NCI-H146 (cell line): ENCODE measurements at regions not wholly inside any gene's neighbourhood (a gene's known extent, or its start where the extent isn't known, plus 50 kb on each side); places are given as distances from the start of the nearest gene placed in this dataset.
A peak's percentile ranks its signal among the peaks of the same experiment; 100 is the strongest.

Source experiments
- DNase-seq: peaks from one replicate; lab custom pipeline; 2025; lab: John Stamatoyannopoulos, UW

- DNase-seq, result no peak
These were observed 1492.1 kb downstream of the MRPL39 start for GRCh38 chr21:24115141-24115540.

DNA sequence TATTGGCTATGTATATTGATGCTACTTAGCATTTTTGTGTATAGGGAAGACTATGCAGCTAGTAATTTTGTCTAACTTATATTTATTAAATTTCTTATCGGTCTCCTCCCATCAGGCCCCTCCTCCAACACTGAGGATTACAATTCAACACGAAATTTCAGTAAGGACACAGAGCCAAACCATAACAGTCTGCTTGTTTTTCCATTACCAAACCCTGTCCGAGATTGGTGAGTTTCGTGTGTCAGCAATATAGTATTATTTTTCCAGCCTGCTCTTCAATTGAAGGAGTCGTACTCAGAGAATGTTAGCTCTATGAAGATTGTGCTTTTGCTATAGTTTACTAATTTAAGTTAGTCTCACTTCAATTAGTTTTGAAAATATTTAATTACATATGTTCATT lies 1495.3 kb downstream of the MRPL39 start:
- no peak for DNase-seq

DNA sequence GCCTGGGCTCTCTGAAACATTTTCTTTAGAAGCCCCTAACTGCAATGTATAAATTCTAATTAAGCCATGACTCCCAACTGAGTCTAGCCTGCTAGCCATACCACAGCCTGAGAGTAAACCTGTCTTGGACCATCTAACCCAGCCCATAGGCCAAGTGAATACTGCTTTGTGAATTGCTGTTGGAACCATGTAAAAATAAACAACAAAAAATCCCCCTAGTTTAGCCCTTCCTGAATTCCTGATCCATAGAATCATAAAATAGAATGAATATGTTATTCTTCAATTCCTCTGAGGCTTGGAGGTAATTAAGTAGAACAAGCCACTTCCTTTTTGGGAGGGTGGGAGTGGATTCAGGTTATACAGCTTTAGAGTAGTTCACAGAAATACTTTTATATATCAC lies 1496.4 kb downstream of the MRPL39 start:
- no peak for DNase-seq

DNA sequence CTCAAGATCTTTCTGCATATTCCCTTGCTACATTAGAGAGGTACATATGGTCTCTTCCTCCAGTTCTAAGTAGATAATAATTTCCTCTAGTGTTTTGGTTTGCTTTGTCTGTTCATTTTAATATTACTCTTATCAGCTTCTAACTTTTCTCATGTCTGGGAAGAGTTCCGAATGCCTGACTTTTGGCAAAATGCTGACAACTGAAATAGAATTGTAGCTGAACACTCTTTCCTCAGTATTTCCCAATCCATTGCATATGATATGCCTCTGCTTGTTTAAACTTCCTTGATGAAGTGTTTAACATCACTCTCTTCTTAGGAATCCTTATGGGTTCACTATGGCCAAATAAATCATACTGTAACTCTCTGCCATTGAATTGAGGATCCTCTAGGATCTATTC lies 1510.1 kb downstream of the MRPL39 start:
- no peak for DNase-seq

DNA sequence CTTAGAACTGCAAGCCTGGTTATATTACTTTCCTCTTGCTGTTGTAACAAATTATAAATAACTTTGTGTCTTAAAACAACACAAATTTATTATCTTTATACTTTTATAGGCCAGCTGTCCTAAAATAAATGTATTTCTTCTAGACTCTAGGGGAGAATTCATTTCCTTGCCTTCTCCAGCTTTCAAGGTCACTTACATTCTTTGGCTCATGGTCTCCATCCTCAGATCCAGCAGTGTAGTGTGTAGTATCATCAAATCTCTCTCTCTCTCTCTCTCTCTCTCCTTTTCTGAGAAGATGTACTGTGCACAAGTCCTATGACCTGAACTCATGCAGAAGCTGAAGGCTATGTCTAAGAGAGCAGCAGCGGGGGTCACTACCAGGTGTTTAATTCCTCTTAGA lies 1510.6 kb downstream of the MRPL39 start:
- DNase-seq, result no peak

GRCh38 chr21:24093032-24093431 lies 1514.2 kb downstream of the MRPL39 start:
- no peak for DNase-seq

- peak; percentile 13 for DNase-seq
These were observed 1531.1 kb downstream of the MRPL39 start for GRCh38 chr21:24076179-24076578.

- DNase-seq, result no peak
These were observed 1551.6 kb downstream of the MRPL39 start for GRCh38 chr21:24055696-24056095.

- DNase-seq, result no peak
These were observed 1557.0 kb downstream of the MRPL39 start for GRCh38 chr21:24050231-24050630.

DNA sequence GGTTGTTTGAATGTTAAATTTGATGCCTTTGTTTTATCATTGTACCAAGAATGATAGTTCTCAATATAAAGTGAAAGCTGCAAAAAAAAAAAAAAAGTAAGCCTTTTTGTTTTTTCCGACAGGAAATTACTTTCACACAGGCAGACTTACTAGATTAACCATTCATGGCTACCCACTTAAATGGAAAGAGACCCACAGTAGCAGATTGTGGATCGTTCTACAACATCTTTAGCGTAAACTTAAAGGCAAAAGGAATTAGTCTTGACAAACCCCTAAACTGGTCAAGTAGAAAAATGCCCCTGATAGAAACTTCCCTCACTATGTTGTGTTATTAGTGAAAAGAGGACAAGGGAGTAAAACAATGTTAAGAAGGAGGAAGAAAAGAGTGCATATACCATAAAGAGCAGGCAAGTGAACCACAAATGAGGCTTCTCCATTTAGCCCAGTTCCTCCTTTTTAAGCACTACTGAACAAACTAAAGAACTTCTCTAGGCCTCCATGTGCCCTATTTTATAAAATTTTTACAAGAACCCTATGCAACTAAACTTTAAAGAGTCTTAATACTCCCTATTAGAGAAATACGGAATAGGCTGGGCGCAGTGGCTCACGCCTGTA lies 1560.3 kb downstream of the MRPL39 start:
- DNase-seq, result no peak

GRCh38 chr21:24045775-24046215 lies 1561.5 kb downstream of the MRPL39 start:
- DNase-seq, result peak; percentile 48

GRCh38 chr21:24045373-24045772 lies 1561.9 kb downstream of the MRPL39 start:
- DNase-seq, result no peak

DNA sequence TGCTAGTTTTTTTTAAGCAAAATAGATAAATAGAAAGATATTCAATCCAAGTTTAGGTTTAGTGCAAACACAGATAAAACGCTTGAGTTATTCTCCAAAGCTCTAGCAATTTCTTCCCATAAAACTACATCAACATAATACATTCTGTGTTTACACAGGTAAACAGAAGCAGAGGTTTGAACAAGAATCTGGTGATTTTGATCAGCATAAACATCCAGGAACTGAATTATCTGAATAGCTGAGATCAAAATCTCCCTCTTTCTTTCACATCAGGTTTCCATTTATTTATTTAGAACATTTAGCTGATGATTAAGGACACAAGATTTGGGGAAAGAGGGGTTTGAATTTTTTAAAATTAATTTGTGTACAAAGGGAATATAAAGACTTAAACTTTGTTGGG lies 1564.6 kb downstream of the MRPL39 start:
- no peak for DNase-seq

- no peak for DNase-seq
These were observed 1574.5 kb downstream of the MRPL39 start for GRCh38 chr21:24032709-24033232.

- no peak for DNase-seq
These were observed 1579.9 kb downstream of the MRPL39 start for GRCh38 chr21:24027396-24027795.

GRCh38 chr21:24025101-24025500 lies 1582.2 kb downstream of the MRPL39 start:
- no peak for DNase-seq

- DNase-seq, result peak; percentile 86
These were observed 1583.3 kb downstream of the MRPL39 start for GRCh38 chr21:24023936-24024335.

DNA sequence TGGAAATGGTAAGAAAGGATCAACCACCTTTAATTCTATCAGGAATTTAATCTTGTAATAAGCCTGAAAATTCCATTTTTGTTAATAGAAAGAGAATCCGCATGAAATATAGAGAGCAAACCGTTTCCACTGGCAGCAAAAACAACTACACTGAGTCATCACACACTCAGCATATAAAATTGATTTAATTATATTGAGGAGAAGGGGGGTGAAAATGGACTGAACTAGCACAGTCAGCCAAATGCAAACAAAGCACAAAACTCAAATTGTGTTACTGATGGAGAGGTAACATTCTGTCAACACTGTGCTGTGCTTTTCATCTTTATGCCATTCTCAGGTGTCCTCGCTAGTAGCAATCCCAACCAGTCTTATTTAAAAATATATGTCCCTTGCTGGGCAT lies 1583.9 kb downstream of the MRPL39 start:
- DNase-seq, result peak; percentile 66

DNA sequence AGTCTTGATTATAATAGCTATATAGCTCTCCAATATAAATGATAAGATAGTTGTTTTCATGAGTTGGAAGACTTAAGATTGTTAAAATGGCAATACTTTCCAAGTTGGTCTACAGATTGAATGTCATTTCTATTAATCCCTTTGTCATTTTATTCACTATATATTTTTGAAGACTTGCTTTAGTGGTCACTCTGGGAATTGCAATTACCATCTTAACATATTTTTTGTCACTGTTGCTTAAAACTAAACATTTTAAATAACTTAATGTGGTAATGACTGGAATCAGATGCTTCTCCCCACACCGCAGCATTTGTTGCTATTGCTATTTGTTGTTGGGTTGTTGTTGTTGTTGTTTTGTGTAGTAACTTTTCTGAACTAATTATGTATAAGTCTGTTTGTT lies 1592.9 kb downstream of the MRPL39 start:
- DNase-seq, result no peak

DNA sequence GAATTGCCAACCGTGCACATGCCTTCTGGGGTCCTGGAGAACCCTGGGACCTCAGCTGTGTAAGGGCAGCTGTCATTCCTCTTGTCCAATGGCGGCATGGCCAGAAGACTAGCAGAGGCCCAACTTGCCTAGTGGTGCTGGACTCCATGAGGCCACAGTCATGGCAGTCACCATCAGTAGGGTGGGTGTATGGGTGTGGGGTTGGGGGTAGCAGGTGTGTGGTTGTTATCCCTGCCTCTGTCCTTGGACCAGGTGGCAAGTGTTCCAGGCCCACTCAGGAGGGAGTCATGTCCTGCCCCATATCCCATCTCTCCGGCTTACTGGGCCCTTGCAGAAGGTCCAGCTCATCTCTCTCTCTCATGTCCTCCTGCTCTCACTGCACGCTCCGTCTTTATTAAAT lies 1596.2 kb downstream of the MRPL39 start:
- DNase-seq, result no peak

DNA sequence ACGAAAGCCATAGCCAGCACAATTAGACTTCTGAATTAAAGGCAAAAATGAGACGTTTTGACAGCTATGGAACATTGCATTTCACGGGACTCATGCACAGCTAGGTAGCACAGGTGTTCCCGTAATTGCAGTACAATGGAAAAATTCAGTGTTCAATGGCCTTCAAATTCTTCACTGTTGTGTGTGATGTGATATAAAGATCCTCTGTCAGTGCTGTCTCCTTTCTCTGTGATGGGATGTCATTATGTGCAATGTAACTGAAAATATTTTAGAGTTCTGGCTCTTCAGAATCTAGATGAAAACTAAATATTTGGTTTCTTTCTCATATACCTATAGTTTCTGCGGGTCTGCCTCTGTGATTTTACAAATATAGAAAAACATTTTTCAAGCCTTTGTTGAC lies 1599.7 kb downstream of the MRPL39 start:
- DNase-seq, result peak; percentile 33

DNA sequence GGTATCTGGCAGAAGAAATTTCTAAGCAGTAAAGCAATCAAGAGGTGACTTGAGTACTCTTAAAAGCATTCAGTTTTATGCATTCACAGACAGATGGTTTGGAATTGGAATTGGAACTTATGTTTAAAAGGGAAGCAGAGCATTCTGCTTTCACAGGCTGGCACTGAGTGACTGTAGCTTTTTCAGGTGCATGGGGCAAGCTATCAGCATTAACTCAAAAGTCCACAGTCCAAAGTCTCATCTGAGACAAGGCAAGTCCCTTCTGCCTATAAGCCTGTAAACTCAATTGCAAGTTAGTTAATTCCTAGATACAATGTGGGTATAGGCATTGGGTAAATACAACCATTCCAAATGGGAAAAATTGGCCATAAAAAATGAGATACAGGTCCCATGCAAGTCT lies 1620.3 kb downstream of the MRPL39 start:
- DNase-seq, result no peak

DNA sequence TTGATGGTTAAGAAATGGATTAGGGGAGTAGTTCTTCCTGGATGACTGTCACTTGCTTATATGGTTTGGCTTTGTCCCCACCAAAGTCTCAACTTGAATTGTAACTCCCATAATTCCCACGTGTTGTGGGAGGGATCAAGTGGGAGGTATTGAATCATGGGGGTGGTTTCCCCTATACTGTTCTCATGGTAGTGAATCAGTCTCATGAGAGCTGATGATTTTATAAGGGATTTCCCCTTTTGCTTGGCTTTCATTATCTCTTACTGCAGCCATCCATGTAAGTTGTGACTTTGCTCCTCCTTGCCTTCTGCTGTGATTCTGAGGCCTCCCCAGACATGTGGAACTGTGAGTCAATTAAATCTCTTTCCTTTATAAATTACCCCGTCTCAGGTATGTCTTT lies 1621.1 kb downstream of the MRPL39 start:
- no peak for DNase-seq

DNA sequence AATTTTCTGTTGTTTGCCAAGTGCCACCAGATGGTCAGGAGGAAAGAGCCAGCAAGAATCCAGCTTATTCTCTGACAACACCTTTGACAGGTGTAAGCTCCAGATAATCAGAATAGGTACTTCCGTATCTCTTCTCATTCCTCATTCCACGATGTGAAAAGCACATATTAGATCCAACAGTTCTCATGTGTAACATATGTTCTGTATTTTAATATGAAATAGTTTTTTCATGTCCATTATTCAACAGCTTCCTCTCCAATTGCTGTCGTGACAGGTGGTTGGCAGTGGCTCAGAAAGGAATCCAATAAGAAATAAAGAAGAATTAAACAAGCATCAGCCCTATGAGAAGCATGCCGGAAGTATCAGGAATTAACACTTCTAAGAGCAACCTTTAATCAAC lies 1624.7 kb downstream of the MRPL39 start:
- DNase-seq, result no peak
